GM23248 (cell line): ENCODE measurements at regions not wholly inside any gene's neighbourhood (a gene's known extent, or its start where the extent isn't known, plus 50 kb on each side); places are given as distances from the start of the nearest gene placed in this dataset.

Source experiments
- DNase-seq: peaks from one replicate; pipeline ENCODE4 v3.0.0-alpha.2; 2015
- H2AFZ ChIP-seq: fragments of 200-600 bp; sonication (generic); 2 replicates; pipeline ENCODE4 v1.6.1; 2016; ENCODE audit warnings: antibody characterized with exemption
- H3F3A ChIP-seq: fragments of 200-600 bp; sonication (generic); 2 replicates; pipeline ENCODE4 v1.6.1; 2016; ENCODE audit warnings: mild to moderate bottlenecking, antibody characterized with exemption, mixed run types; ENCODE audit not compliant: insufficient read depth
- H3K27ac ChIP-seq: fragments of 200-600 bp; sonication (generic); 2 replicates; pipeline ENCODE4 v1.5.1; 2016; ENCODE audit warnings: mild to moderate bottlenecking
- H3K27me3 ChIP-seq: fragments of 200-600 bp; sonication (generic); replicated peaks from 2 replicates; pipeline ENCODE4 v1.6.1; 2016; ENCODE audit warnings: mild to moderate bottlenecking; ENCODE audit not compliant: insufficient read depth
- H3K36me3 ChIP-seq: fragments of 200-600 bp; sonication (generic); 2 replicates; pipeline ENCODE4 v1.6.1; 2016; ENCODE audit warnings: low read depth, mild to moderate bottlenecking
- H3K4me1 ChIP-seq: fragments of 200-600 bp; sonication (generic); 2 replicates; pipeline ENCODE4 v1.6.1; 2016; ENCODE audit warnings: mild to moderate bottlenecking; ENCODE audit not compliant: insufficient read depth
- H3K4me2 ChIP-seq: fragments of 200-600 bp; sonication (generic); one replicate; pipeline ENCODE4 v1.6.1; 2016; ENCODE audit warnings: mild to moderate bottlenecking; ENCODE audit not compliant: unreplicated experiment
- H3K4me3 ChIP-seq: fragments of 200-600 bp; sonication (generic); 2 replicates; pipeline ENCODE4 v1.5.1; 2016; ENCODE audit warnings: mild to moderate bottlenecking
- H3K79me2 ChIP-seq: fragments of 200-600 bp; sonication (generic); 2 replicates; pipeline ENCODE4 v1.6.1; 2016; ENCODE audit warnings: mild to moderate bottlenecking; ENCODE audit not compliant: insufficient read depth
- H3K9ac ChIP-seq: fragments of 200-600 bp; sonication (generic); 2 replicates; pipeline ENCODE4 v1.6.1; 2016; ENCODE audit warnings: mild to moderate bottlenecking
- H3K9me2 ChIP-seq: fragments of 200-600 bp; sonication (generic); 2 replicates; pipeline ENCODE4 v1.6.1; 2016; ENCODE audit warnings: mixed run types, mild to moderate bottlenecking, moderate library complexity; ENCODE audit not compliant: insufficient read depth
- H3K9me3 ChIP-seq: fragments of 200-600 bp; sonication (generic); one replicate; pipeline ENCODE4 v1.6.1; 2017; ENCODE audit warnings: low read depth
- H4K20me1 ChIP-seq: fragments of 200-600 bp; sonication (generic); 2 replicates; pipeline ENCODE4 v1.6.0; 2016; ENCODE audit not compliant: insufficient read depth
- EZH2 ChIP-seq: fragments of 200-600 bp; sonication (generic); IDR thresholded peaks from 2 replicates; pipeline ENCODE4 v1.6.1; 2018; ENCODE audit warnings: antibody characterized with exemption, mild to moderate bottlenecking; ENCODE audit not compliant: insufficient read depth, poor library complexity, severe bottlenecking
- EZH2phosphoT487 ChIP-seq: fragments of 200-600 bp; sonication (generic); IDR thresholded peaks from 2 replicates; pipeline ENCODE4 v1.6.1; 2018; ENCODE audit warnings: antibody characterized with exemption, moderate library complexity, mild to moderate bottlenecking, low read depth; ENCODE audit not compliant: insufficient read depth
- WGBS, 2 experiments: methylation state at CpG; one replicate each; pipeline ENCODE4 v1.1.6; 2015 to 2017; ENCODE audit warnings: low lambda C conversion rate in 2 of 2, low coverage in 1 of 2; ENCODE audit errors: missing lambda C conversion rate in 2 of 2; 5-methylcytosine and 5-hydroxymethylcytosine counted together
- in situ Hi-C: fragments of 300-500 bp; cut with MboI; formaldehyde crosslinking; loops from 2 replicates; pipeline ENCODE4 v1.15.0; 2020

DNA sequence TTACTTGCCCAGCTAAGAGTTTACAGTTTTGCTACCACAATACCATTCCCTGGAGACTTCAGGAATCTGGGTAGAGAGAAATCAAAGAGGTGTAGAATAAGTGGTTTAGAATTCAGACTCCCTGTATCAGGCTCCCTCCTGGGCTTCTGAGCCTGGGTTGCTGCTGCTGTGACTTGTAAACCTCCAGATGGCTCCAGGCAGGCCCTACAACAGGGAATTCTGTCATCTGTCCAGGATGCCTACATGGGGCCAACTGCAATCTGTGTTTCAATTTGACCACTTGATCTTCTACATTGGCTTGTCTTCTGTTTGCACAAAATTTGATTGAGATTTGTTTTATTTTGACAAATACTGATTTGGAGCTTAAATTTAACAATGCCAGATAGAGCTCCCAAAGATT lies 183.9 kb downstream of the RAD51AP2 start:
- H3K4me1 ChIP-seq, result no peaks in the 10 kb centered on the region
- no peak overlapping the region for H3K4me3 ChIP-seq
- H3K79me2 ChIP-seq, result no peaks in the 10 kb centered on the region
- no peak for TF ChIP-seq EZH2
- no peak for TF ChIP-seq EZH2phosphoT487
- no peaks in the 10 kb centered on the region for H3F3A ChIP-seq
- H2AFZ ChIP-seq, result no peak overlapping the region
- DNase-seq, result no peak
- H3K9me3 ChIP-seq, result no peaks in the 10 kb centered on the region
- H3K36me3 ChIP-seq, result no peaks in the 10 kb centered on the region
- H4K20me1 ChIP-seq, result no peaks in the 10 kb centered on the region
- H3K4me2 ChIP-seq, result no peak overlapping the region
- no peaks in the 10 kb centered on the region for H3K9me2 ChIP-seq
- in situ Hi-C loops, result no loop called here
- H3K9ac ChIP-seq, result no peak overlapping the region
- no peak overlapping the region for H3K27ac ChIP-seq
- H3K27me3 ChIP-seq, result no peaks in the 10 kb centered on the region

DNA sequence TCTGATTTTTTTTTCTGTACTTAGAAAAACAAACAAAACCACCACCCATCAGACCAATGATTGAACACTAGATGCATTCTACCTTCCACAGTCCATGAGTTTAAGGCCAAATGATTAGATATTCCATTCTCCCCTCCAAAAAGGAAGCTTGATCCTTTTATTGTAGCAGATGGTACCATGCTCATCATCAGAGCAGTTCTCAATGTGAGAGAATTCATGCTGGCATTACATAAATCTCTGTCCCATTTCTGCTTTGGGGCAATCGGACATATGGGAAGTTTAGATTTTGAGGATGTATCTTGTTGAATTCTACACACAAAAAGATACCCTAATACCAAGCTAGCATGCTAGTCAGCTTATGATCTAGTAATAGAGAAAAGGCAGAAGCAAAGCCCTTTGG lies 186.6 kb downstream of the RAD51AP2 start:
- no peak overlapping the region for H3K27ac ChIP-seq
- no peaks in the 10 kb centered on the region for H3K79me2 ChIP-seq
- H3K4me3 ChIP-seq, result no peak overlapping the region
- H3K9me2 ChIP-seq, result no peaks in the 10 kb centered on the region
- H3K27me3 ChIP-seq, result no peaks in the 10 kb centered on the region
- in situ Hi-C loops, result no loop called here
- no peak for DNase-seq
- H3K36me3 ChIP-seq, result no peaks in the 10 kb centered on the region
- H3F3A ChIP-seq, result no peaks in the 10 kb centered on the region
- H3K4me2 ChIP-seq, result no peak overlapping the region
- no peaks in the 10 kb centered on the region for H3K9me3 ChIP-seq
- H2AFZ ChIP-seq, result no peak overlapping the region
- H3K4me1 ChIP-seq, result no peaks in the 10 kb centered on the region
- no peaks in the 10 kb centered on the region for H4K20me1 ChIP-seq
- TF ChIP-seq EZH2phosphoT487 (no peak), EZH2 (no peak)
- WGBS, 2 experiments, result 20 to 27% methylated on average over 1 of the region's 1 CpG
- H3K9ac ChIP-seq, result no peak overlapping the region

DNA sequence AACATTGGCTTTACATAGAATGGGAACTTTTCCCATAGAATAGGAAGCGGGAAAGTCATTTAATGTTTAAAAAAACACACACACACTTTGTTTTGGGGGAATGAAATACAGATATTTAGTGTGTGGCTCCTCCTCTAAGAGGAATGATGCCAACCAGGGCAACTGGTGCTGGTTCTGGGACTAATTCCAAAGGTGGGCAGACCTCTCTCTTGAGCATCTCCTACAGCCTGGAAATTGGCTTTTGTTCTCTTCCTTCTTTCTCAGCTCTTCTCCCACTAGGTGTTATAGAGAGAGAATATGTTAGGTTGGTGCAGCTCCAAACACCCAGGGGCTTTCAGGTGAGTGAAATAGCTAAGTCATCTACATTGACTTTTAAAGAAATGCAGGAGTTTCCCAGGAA lies 190.1 kb downstream of the RAD51AP2 start:
- no peak for TF ChIP-seq EZH2phosphoT487
- no peak for TF ChIP-seq EZH2
- in situ Hi-C loops, result no loop called here
- H4K20me1 ChIP-seq, result no peaks in the 10 kb centered on the region
- DNase-seq, result no peak
- no peaks in the 10 kb centered on the region for H3F3A ChIP-seq
- H3K79me2 ChIP-seq, result no peaks in the 10 kb centered on the region
- H3K4me2 ChIP-seq, result no peak overlapping the region
- H3K27ac ChIP-seq, result no peak overlapping the region
- no peaks in the 10 kb centered on the region for H3K36me3 ChIP-seq
- H3K9me2 ChIP-seq, result no peaks in the 10 kb centered on the region
- H3K4me1 ChIP-seq, result no peaks in the 10 kb centered on the region
- H3K9ac ChIP-seq, result no peak overlapping the region
- no peak overlapping the region for H3K4me3 ChIP-seq
- no peaks in the 10 kb centered on the region for H3K27me3 ChIP-seq
- WGBS, 2 experiments, result 38 to 55% methylated on average over 1 of the region's 1 CpG
- no peak overlapping the region for H2AFZ ChIP-seq
- H3K9me3 ChIP-seq, result no peaks in the 10 kb centered on the region

DNA sequence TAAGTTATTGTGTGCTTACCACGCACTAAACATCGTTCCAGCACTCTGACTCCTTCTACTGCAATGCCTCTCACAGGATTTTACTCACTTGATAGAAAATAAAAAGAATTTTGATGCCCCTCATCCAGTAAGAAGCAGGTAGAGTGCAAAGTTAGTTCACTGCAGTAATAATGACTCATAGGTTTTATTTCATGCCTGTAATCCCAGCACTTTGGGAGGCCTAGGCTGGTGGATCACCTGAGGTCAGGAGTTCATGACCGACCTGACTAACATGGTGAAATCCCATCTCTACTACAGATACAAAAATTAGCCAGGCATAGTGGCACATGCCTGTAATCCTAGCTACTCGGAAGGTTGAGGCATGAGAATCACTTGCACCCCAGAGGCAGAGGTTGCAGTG lies 190.6 kb downstream of the RAD51AP2 start:
- in situ Hi-C loops, result no loop called here
- Histone ChIP-seq H4K20me1 (no peaks in the 10 kb centered on the region), H3K9me2 (no peaks in the 10 kb centered on the region)

DNA sequence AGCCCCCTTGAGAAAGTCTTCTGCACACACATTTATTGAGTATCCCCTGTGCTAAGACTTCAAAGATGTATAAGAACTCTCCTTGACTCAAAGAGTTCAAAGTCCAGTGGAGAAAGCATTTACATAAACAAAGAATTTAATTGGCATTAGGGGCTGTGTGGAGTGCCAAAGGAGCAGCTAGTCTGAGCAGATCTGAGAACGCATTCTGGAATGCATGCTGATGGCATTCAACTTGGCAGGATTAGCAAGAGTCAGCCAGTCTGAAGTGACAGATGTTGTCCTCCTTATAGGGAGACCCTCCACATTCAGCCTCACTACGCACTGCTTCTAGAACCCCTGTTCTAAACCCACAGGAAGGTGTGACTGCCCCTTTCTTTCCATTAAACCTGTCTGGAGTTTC lies 191.5 kb downstream of the RAD51AP2 start:
- no peak overlapping the region for H3K27ac ChIP-seq
- DNase-seq, result no peak
- H3K4me2 ChIP-seq, result no peak overlapping the region
- in situ Hi-C loops, result no loop called here
- H3K9me2 ChIP-seq, result no peaks in the 10 kb centered on the region
- 8 to 19% methylated on average over 2 of the region's 2 CpGs for WGBS, 2 experiments
- H3K79me2 ChIP-seq, result no peaks in the 10 kb centered on the region
- no peak overlapping the region for H3K9ac ChIP-seq
- H3K4me1 ChIP-seq, result no peaks in the 10 kb centered on the region
- H2AFZ ChIP-seq, result no peak overlapping the region
- H3F3A ChIP-seq, result no peaks in the 10 kb centered on the region
- H4K20me1 ChIP-seq, result no peaks in the 10 kb centered on the region
- no peaks in the 10 kb centered on the region for H3K36me3 ChIP-seq
- no peaks in the 10 kb centered on the region for H3K27me3 ChIP-seq
- H3K4me3 ChIP-seq, result no peak overlapping the region
- no peak for TF ChIP-seq EZH2
- TF ChIP-seq EZH2phosphoT487, result no peak
- no peaks in the 10 kb centered on the region for H3K9me3 ChIP-seq

More for the DNA sequence above, 190.6 kb downstream of the RAD51AP2 start:
- WGBS, 2 experiments, result 19 to 34% methylated on average over 4 of the region's 4 CpGs
- no peaks in the 10 kb centered on the region for H3F3A ChIP-seq
- no peak overlapping the region for H2AFZ ChIP-seq
- no peaks in the 10 kb centered on the region for H3K9me3 ChIP-seq
- H3K27me3 ChIP-seq, result no peaks in the 10 kb centered on the region
- TF ChIP-seq EZH2phosphoT487, result no peak
- TF ChIP-seq EZH2, result no peak
- no peak overlapping the region for H3K9ac ChIP-seq
- no peak overlapping the region for H3K4me3 ChIP-seq
- no peaks in the 10 kb centered on the region for H3K4me1 ChIP-seq
- H3K4me2 ChIP-seq, result no peak overlapping the region
- H3K36me3 ChIP-seq, result no peaks in the 10 kb centered on the region
- H3K79me2 ChIP-seq, result no peaks in the 10 kb centered on the region
- DNase-seq, result no peak
- H3K27ac ChIP-seq, result no peak overlapping the region
